ENCODE measurements at regions not wholly inside any gene's neighbourhood (a gene's known extent, or its start where the extent isn't known, plus 50 kb on each side); places are given as distances from the start of the nearest gene placed in this dataset.
A peak's percentile ranks its signal among the peaks of the same experiment; 100 is the strongest.
"Not testable (repeated sequence)": the region's sequence is repeated elsewhere in the genome, so short reads cannot be mapped to it uniquely, and the experiment has no call there.

- no peak for TF ChIP-seq EZH2 (IDR thresholded peaks at IDR 0.05; ENCODE audit: borderline replicate concordance, low read depth, low read length, poor library complexity, severe bottlenecking)
- no peak for TF ChIP-seq CTCF (conservative IDR thresholded peaks at IDR 0.05; ENCODE audit: low read depth, low read length)
- H3K4me1 ChIP-seq (ENCODE audit: insufficient read depth, low read length, poor library complexity, severe bottlenecking): no peaks in the 10 kb centered on the region
- H3K4me3 ChIP-seq (ENCODE audit: low read depth, low read length, poor library complexity, severe bottlenecking): no peak overlapping the region
- peaks cover 27% of the 10 kb centered on the region for H3K27me3 ChIP-seq (replicated peaks; ENCODE audit: insufficient read depth, low read depth, low read length, poor library complexity)
- no peak for DNase-seq (ENCODE audit: low spot score)
- ChIA-PET POLR2A (ENCODE audit: low non-redundant PET) (no interaction called here), CTCF (no interaction called here)
- no TSS peak for BruUV-seq (replicated peaks)
- intact Hi-C loops (cut with micrococcal nuclease; ENCODE audit: unreplicated experiment): no loop called here
- no peaks in the 10 kb centered on the region for H3K36me3 ChIP-seq (ENCODE audit: insufficient read depth, low read length, poor library complexity, severe bottlenecking)
- H3K27ac ChIP-seq (ENCODE audit: low read depth, low read length, poor library complexity, severe bottlenecking): no peak overlapping the region
- no peaks in the 10 kb centered on the region for H3K9me3 ChIP-seq (ENCODE audit: low read depth, low read length, poor library complexity, severe bottlenecking)
These were observed 50.5 kb upstream of the OTOS start for GRCh38 chr2:240191001-240191400.

- TF ChIP-seq EZH2 (IDR thresholded peaks at IDR 0.05; ENCODE audit: borderline replicate concordance, low read depth, low read length, poor library complexity, severe bottlenecking) (no peak), CTCF (conservative IDR thresholded peaks at IDR 0.05; ENCODE audit: low read depth, low read length) (no peak)
- ChIA-PET POLR2A (ENCODE audit: low non-redundant PET) (no interaction called here), CTCF (interaction anchor here (0.6 kb wide), 1 partner anchor 279 kb away, joined by 5 read pairs; no protein-coding TSS in a partner anchor)
- Histone ChIP-seq H3K27me3 (replicated peaks; ENCODE audit: insufficient read depth, low read depth, low read length, poor library complexity) (peaks cover 18% of the 10 kb centered on the region), H3K4me3 (ENCODE audit: low read depth, low read length, poor library complexity, severe bottlenecking) (no peak overlapping the region), H3K27ac (ENCODE audit: low read depth, low read length, poor library complexity, severe bottlenecking) (no peak overlapping the region), H3K4me1 (ENCODE audit: insufficient read depth, low read length, poor library complexity, severe bottlenecking) (no peaks in the 10 kb centered on the region), H3K9me3 (ENCODE audit: low read depth, low read length, poor library complexity, severe bottlenecking) (no peaks in the 10 kb centered on the region), H3K36me3 (ENCODE audit: insufficient read depth, low read length, poor library complexity, severe bottlenecking) (no peaks in the 10 kb centered on the region)
- intact Hi-C loops (cut with micrococcal nuclease; ENCODE audit: unreplicated experiment): no loop called here
- no peak for DNase-seq (ENCODE audit: low spot score)
- no TSS peak for BruUV-seq (replicated peaks)
These were observed 52.2 kb upstream of the OTOS start for GRCh38 chr2:240192661-240193060.

DNA sequence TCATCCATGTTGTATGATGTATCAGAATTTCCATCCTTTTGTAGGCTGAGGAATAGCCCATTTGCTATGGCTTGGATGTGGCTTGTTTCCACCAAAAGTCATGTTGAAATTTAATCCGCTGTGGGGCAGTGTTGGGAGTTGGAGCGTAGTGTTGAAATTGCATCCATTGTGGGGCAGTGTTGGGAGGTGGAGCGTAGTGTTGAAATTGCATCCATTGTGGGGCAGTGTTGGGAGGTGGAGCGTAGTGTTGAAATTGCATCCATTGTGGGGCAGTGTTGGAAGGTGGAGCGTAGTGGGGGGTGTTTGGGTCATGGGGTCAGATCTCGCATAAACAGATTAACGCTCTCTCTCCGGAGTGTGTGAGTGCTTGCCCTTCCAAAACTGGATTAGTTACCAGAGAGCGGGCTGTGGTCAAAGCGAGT is 53.9 kb upstream of the OTOS start:
- H3K36me3 ChIP-seq (ENCODE audit: insufficient read depth, low read length, poor library complexity, severe bottlenecking); POLR2A ChIA-PET (ENCODE audit: low non-redundant PET); H3K4me3 ChIP-seq (ENCODE audit: low read depth, low read length, poor library complexity, severe bottlenecking); CTCF ChIA-PET; H3K9me3 ChIP-seq (ENCODE audit: low read depth, low read length, poor library complexity, severe bottlenecking); H3K27ac ChIP-seq (ENCODE audit: low read depth, low read length, poor library complexity, severe bottlenecking); H3K4me1 ChIP-seq (ENCODE audit: insufficient read depth, low read length, poor library complexity, severe bottlenecking); intact Hi-C loops (cut with micrococcal nuclease; ENCODE audit: unreplicated experiment); BruUV-seq (replicated peaks): not testable (repeated sequence)
- peak; percentile 30 for DNase-seq (ENCODE audit: low spot score)
- H3K27me3 ChIP-seq (replicated peaks; ENCODE audit: insufficient read depth, low read depth, low read length, poor library complexity): peaks cover 10% of the 10 kb centered on the region
- peak; percentile 39; the same call in 1 of the 2 replicates for TF ChIP-seq CTCF (conservative IDR thresholded peaks at IDR 0.05; ENCODE audit: low read depth, low read length)

Measured in A673 (cell line).